ENCODE measurements at regions not wholly inside any gene's neighbourhood (a gene's known extent, or its start where the extent isn't known, plus 50 kb on each side); places are given as distances from the start of the nearest gene placed in this dataset.

DNA sequence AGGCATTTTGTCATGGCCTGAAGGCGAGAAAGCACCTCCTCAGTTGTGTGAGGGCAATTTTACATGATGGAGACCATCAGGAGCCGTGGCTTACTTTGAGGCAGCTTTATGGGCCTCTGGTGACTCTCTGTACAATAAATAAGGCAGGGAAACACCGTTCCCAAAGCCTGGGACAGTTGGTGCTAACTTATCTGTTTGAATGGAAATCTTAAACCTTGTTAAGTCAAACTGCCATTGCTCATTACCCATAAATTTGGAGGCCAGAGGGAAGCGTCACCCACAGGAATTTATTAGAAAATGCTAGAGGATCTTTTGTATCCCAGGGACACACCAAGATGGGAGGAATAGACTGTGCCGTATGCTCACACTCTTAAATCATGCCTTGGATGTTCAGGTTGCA lies 1156.9 kb downstream of the BRD1 start:
- DNase-seq: no peak

DNA sequence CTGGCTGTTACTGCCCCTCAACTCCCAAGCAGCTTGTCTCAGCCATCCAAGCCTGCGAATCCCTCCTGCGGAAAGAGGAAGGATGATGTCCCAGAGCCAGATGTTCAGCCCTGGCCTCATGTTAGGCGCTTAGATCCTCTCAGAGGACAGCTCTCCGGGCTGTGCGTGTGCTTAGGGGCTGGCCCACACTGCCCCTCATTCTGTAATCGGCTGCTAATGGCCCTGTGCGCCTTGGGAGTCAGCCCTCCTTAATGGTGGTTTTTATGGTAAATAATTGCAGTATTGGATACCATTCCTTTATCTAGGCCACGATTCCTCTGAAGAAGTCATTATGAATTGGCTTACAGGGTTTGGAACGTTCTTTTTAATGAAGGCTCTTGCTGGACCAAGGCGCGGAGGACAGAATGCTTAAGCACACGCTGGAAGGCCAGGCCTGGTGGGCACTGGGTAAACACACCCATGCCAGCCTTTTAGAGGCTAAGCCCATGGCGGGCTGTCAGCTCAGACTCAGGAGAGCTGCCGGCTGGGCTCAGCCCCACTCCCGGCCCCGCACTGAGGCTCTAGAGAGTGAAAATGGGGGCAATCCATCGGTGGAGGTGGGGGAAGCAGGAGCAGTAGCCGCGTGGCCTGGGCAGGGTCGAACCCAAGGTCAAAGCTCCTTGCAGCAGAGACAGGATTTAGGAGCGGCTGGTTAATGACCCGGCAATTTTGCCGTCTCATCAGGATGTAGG lies 1157.5 kb downstream of the BRD1 start:
- no peak for DNase-seq

DNA sequence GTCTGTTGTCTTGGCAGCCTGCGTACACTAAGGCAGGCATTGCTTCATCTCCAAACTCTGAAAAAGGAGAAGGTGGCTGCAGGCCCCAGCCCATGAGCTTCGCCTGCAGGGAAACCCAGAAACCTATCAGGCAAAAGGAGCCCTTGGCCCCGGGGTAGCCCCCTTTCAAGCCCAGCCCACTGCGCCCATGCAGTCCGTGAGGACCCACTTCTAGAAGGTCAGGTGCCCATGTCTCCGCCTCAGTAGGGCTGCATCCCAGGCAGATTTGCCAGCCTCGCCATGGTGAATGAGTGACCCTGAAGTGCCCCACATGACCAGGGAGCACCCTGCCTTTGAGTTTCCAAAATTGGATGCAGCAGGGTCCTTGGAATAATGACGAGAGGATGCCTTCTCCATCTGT lies 1158.4 kb downstream of the BRD1 start:
- DNase-seq: no peak

GRCh38 chr22:48667289-48667688 lies 1160.4 kb downstream of the BRD1 start:
- DNase-seq: no peak

DNA sequence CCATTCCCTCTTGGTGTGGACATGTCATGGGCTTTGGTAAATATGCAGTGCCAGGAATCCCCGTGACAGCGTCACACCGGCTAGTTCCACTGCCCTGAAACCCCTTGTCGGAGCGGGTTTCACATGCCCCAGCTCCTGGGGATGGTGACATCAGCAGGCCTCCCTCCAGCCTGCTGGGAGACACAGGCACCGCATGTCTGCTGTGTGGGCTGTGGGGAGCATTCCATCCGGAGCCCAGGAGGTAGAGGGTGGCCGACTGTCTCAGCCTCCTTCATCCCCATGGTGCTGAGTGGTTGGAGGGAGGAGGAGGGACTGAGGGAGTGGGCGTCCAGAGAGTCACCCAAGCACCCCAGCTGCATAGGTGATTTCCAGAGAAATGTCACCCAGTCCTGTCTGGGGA lies 1161.1 kb downstream of the BRD1 start:
- DNase-seq: no peak

DNA sequence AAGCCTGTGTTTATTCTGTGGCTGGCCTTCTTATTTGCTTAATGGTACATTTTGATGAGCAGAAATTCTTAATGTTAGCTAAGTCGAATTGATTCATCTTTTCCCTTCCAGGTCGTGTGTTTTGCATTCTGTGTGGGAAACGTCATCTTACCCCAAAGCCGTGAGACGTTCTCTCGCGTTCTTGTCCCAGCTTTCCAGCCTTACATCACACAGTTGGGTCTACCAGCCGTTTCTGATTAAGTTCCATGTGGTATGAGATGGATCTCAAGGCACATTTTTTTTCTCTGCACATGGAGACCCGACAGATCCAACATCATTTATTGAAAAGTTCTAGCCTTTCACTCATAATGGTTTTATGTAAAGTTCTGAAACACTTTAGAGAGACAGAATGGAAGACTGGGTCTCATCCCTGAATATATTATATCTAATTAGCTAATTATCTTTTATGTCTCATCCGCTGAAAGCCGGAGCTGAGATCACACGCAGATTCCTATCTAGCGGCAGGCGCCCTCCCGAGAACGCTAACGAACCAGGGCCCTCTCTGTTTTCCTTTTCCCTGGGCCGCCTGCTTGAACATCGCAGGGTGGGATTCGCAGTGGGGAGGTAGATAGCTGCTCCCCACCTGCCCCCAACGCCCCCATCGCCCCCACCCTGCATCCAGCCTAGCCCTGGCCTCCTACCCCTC lies 1162.2 kb downstream of the BRD1 start:
- DNase-seq: no peak

GRCh38 chr22:48664586-48664985 lies 1163.1 kb downstream of the BRD1 start:
- DNase-seq: no peak

DNA sequence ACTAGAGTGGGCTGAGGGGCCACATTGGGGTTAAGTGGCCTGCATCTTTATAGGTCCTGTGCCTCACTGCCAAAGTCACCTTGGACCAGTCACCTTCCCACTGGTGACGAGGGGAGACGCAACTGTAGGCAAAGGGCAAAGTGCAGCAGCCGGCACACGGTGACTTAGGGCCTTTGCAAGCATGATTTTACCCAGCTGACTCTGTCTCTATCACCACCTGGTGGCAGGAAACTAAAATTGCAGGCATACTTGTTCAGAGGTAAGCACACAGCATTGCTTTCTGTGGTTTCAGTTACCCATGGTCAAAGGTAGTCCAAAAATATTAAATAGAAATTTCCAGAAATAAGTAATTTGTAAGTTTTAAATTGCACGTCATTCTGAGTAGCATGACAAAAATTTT lies 1164.4 kb downstream of the BRD1 start:
- DNase-seq: no peak

DNA sequence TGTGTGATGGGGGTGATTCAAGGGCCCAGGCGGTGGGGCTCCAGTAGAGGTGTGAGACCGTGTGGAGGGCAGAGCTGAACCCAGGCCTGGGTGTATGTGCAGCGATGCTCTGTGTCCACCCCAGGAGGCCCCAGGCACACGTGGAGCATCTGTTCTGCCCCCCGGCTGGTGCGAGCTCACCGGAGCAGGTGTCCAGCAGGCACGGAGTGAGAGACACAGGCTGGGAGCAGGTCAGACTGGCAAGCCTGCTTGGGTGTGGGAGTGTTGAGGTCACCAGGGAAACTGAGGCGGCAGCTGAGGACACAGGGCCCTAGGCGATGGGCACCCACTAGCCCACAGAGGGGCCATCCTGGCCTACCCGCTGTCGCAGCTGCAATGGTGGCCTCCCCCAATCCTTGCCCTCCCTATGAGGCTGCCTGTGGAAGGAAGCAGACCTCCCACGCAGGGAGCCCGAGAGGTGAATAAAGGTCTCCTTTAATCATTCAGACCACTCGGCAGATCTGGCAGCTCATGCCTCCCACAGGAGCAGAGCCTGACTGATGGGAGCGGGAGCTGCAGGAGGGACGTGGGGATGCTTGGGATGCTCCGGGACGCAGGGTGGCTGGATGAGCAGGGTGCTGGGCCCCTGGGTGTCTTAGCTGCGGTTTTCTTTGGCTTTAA lies 1165.1 kb downstream of the BRD1 start:
- DNase-seq: no peak

- no peak for DNase-seq
Observed at GRCh38 chr22:48661984-48662383, 1165.7 kb downstream of the BRD1 start.

GRCh38 chr22:48660790-48661740 lies 1166.6 kb downstream of the BRD1 start:
- DNase-seq: no peak

DNA sequence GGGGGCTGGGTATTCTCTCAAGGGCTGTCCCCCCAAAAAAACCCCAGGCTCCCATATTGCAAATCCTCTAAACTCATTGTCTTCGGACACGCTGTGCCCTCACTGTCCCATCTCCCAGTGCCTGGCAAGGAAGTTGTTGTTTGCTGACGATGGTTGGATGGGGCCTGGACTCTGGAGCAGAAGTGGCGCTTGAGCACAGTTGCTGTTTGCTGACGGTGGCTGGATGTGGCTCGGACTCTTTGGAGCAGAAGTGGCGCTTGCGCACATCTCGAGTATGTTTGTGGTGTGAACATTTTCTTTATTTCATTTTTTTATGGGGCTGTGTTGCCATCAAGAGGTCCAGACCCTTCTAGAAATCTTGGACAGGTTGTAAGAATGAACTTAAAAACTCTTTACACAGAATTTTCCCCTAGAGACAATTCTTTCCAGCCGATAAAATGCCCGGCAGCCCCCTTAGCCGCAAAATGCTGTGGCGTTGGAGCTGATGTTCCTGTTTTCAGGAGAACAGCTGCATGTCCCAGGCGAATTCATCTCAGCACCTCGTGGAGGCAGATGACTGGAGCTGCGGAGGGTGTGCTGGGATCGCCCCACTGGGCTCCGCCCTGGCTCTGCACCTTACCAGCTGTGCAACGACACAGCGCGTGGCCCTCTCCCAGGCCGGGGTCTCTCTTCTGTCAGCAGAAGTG lies 1167.4 kb downstream of the BRD1 start:
- no peak for DNase-seq

- no peak for DNase-seq
Observed at GRCh38 chr22:48659404-48659996, 1168.2 kb downstream of the BRD1 start.

DNA sequence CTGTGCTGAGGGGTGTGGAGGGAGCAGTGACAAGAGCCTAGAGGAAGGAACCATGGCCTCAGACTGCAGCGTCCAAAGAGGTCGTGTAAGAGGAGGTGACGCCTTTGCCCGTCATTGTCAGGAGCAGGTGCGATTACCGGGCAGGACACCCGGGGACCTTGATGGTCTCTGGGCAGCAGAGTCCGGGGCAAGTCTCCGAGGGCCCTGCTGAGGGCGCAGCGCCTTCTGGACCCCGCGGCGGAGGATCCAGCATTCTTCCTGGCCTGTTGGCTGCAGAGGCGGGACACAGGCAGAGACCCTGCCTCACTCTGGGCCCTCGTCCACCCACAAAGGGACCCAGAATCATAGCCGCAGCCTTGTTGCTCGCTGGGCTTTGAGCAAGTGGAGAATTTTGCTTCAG lies 1168.8 kb downstream of the BRD1 start:
- no peak for DNase-seq

- no peak for DNase-seq
Observed at GRCh38 chr22:48658246-48658645, 1169.4 kb downstream of the BRD1 start.

DNA sequence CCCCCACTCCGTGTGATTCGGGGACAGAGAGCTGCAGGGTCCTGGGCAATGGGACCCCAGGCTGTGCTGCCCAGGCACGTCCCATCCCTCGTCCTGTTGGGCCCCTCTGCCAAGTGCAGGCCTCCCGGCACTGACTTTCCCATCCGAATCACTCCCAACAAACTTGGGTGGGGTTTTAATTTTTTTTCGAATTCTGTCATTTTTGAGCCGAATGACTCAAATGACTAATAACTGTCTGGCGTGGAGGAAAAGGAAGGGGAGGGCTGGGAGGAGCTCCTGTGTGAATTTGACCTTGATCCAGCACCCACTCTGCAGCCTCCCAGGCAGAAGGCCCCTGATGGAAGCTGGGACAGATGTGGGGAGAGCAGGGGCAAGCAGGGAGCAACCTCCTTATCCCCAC lies 1173.2 kb downstream of the BRD1 start:
- no peak for DNase-seq

- DNase-seq: no peak
Observed at GRCh38 chr22:48653929-48654328, 1173.7 kb downstream of the BRD1 start.

GRCh38 chr22:48653306-48653705 lies 1174.4 kb downstream of the BRD1 start:
- no peak for DNase-seq

DNA sequence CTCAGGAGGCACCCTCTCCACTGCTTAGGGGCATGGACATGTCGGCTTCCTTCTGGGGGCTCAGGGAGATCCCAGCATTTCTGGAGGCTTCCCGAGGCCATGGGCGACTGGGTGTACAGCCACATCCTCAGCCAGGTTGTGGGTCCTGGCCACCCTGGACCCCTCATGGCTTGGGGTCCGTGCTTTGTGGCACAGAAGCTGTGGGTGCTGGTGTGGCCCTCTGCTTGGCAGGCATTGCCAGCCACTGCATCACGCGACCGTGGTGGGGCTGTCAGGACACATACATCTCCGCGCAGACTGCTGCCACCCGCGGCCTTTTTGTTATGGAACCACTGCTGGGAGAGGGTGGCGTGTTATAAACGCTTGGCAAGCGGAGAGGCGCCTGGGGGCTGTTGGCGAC lies 1174.9 kb downstream of the BRD1 start:
- no peak for DNase-seq

GRCh38 chr22:48651981-48652538 lies 1175.6 kb downstream of the BRD1 start:
- DNase-seq: no peak

DNA sequence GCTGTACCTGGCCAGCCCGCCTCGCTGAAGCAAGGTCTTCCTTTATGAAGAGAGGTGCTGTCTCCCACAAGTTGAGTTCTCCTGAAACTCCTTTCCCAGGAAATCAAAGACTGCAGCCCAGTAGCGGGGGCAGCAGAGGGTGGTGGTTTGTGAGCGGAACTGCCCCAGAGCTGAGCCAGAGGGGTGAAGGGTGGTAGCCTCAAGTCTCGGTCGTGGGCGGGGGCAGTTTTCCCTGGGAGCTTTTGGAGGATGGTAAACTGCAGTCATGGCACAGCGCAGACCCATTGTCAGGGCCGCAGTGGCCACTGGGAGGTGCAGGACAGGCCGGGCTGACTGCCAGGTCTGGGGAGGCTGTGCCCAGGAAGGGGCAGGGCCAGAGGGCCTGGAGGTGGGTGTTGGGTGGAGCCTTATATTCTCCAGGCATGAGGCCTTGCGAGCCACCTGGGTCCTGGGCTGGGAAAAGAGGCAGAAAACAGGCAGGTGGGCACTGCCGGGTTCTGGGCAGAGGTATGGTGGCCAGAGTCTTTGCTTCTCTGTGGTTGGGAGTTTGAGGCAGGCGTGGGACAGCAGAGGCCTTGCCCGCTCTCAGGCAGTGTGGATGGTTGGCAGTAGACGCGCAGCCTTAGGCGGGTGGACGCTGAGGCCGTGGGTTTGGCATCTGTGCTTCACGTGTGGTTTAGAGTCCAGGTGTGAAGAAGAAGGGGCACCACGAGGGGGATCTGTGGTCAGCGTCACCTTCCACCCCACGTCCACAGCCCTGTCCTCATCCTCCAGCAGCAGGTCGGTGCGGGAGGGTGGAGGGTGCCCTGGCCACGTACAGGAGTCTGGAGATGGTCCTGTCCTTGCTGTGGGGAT lies 1176.4 kb downstream of the BRD1 start:
- no peak for DNase-seq
